ENCODE measurements at regions not wholly inside any gene's neighbourhood (a gene's known extent, or its start where the extent isn't known, plus 50 kb on each side); places are given as distances from the start of the nearest gene placed in this dataset.

- no peak overlapping the region for H3K27ac ChIP-seq
- DNase-seq (ENCODE audit: low read depth in 1 of 2, low spot score in 1 of 2), result peak in 1 of 2 donors; percentile 88
- H3K9me3 ChIP-seq (ENCODE audit: low read depth), result no peaks in the 10 kb centered on the region
- H3K4me3 ChIP-seq, result no peak overlapping the region
- no peaks in the 10 kb centered on the region for H3K36me3 ChIP-seq
- no peak for TF ChIP-seq CTCF (IDR thresholded peaks at IDR 0.05; ENCODE audit: low read depth, low read length)
- H3K4me1 ChIP-seq (ENCODE audit: low read depth), result no peaks in the 10 kb centered on the region
- H3K27me3 ChIP-seq, result no peaks in the 10 kb centered on the region
These were observed 911.6 kb downstream of the TFAP2A start for GRCh38 chr6:9503111-9503761.

GRCh38 chr6:9499709-9500108 is 915.2 kb downstream of the TFAP2A start:
- DNase-seq (ENCODE audit: low read depth in 1 of 2, low spot score in 1 of 2), result no peak
- Histone ChIP-seq H3K4me1 (ENCODE audit: low read depth) (no peaks in the 10 kb centered on the region), H3K9me3 (ENCODE audit: low read depth) (no peaks in the 10 kb centered on the region), H3K36me3 (no peaks in the 10 kb centered on the region), H3K27ac (no peak overlapping the region), H3K27me3 (no peaks in the 10 kb centered on the region), H3K4me3 (no peak overlapping the region)
- TF ChIP-seq CTCF (IDR thresholded peaks at IDR 0.05; ENCODE audit: low read depth, low read length), result no peak

GRCh38 chr6:9496837-9497236 is 918.0 kb downstream of the TFAP2A start:
- no peak for TF ChIP-seq CTCF (IDR thresholded peaks at IDR 0.05; ENCODE audit: low read depth, low read length)
- Histone ChIP-seq H3K4me1 (ENCODE audit: low read depth) (no peaks in the 10 kb centered on the region), H3K9me3 (ENCODE audit: low read depth) (no peaks in the 10 kb centered on the region), H3K36me3 (no peaks in the 10 kb centered on the region), H3K27me3 (no peaks in the 10 kb centered on the region), H3K4me3 (no peak overlapping the region), H3K27ac (no peak overlapping the region)
- DNase-seq (ENCODE audit: low read depth in 1 of 2, low spot score in 1 of 2), result no peak

- DNase-seq (ENCODE audit: low read depth in 1 of 2, low spot score in 1 of 2), result peak in 1 of 2 donors; percentile 40
- Histone ChIP-seq H3K9me3 (ENCODE audit: low read depth) (no peaks in the 10 kb centered on the region), H3K4me1 (ENCODE audit: low read depth) (no peaks in the 10 kb centered on the region), H3K4me3 (no peak overlapping the region), H3K27ac (no peak overlapping the region), H3K27me3 (no peaks in the 10 kb centered on the region), H3K36me3 (no peaks in the 10 kb centered on the region)
- no peak for TF ChIP-seq CTCF (IDR thresholded peaks at IDR 0.05; ENCODE audit: low read depth, low read length)
These were observed 920.0 kb downstream of the TFAP2A start for GRCh38 chr6:9494864-9495263.

- H3K4me3 ChIP-seq, result no peak overlapping the region
- no peak for TF ChIP-seq CTCF (IDR thresholded peaks at IDR 0.05; ENCODE audit: low read depth, low read length)
- no peaks in the 10 kb centered on the region for H3K9me3 ChIP-seq (ENCODE audit: low read depth)
- H3K27me3 ChIP-seq, result no peaks in the 10 kb centered on the region
- no peak overlapping the region for H3K27ac ChIP-seq
- H3K36me3 ChIP-seq, result no peaks in the 10 kb centered on the region
- no peaks in the 10 kb centered on the region for H3K4me1 ChIP-seq (ENCODE audit: low read depth)
- DNase-seq (ENCODE audit: low read depth in 1 of 2, low spot score in 1 of 2), result no peak
These were observed 922.1 kb downstream of the TFAP2A start for GRCh38 chr6:9492790-9493189.
